ENCODE measurements at regions not wholly inside any gene's neighbourhood (a gene's known extent, or its start where the extent isn't known, plus 50 kb on each side); places are given as distances from the start of the nearest gene placed in this dataset.

- no peak for TF ChIP-seq CTCF (IDR thresholded peaks at IDR 0.05)
- Histone ChIP-seq H3K27me3 (ENCODE audit: low read depth) (no peaks in the 10 kb centered on the region), H3K36me3 (no peaks in the 10 kb centered on the region), H3K4me1 (no peaks in the 10 kb centered on the region), H3K4me3 (no peak overlapping the region), H3K27ac (no peak overlapping the region), H3K9me3 (no peaks in the 10 kb centered on the region)
- intact Hi-C loops (cut with DNase I): no loop called here
- DNase-seq: no peak
- ATAC-seq: no peak
Observed at GRCh38 chr1:58038574-58038973, 508.0 kb downstream of the OMA1 start.

GRCh38 chr1:58035523-58035922, 511.0 kb downstream of the OMA1 start:
- Histone ChIP-seq H3K4me1 (no peaks in the 10 kb centered on the region), H3K27ac (no peak overlapping the region), H3K36me3 (no peaks in the 10 kb centered on the region), H3K4me3 (no peak overlapping the region), H3K9me3 (no peaks in the 10 kb centered on the region), H3K27me3 (ENCODE audit: low read depth) (no peaks in the 10 kb centered on the region)
- intact Hi-C loops (cut with DNase I): no loop called here
- DNase-seq (no peak), ATAC-seq (no peak)
- no peak for TF ChIP-seq CTCF (IDR thresholded peaks at IDR 0.05)

- intact Hi-C loops (cut with DNase I): no loop called here
- H3K4me1 ChIP-seq: no peaks in the 10 kb centered on the region
- no peak for DNase-seq
- H3K36me3 ChIP-seq: no peaks in the 10 kb centered on the region
- ATAC-seq: no peak
- no peaks in the 10 kb centered on the region for H3K27me3 ChIP-seq (ENCODE audit: low read depth)
- no peak for TF ChIP-seq CTCF (IDR thresholded peaks at IDR 0.05)
- no peak overlapping the region for H3K27ac ChIP-seq
- H3K4me3 ChIP-seq: no peak overlapping the region
- H3K9me3 ChIP-seq: no peaks in the 10 kb centered on the region
Observed at GRCh38 chr1:58033311-58033710, 513.2 kb downstream of the OMA1 start.

GRCh38 chr1:58032611-58033073, 513.9 kb downstream of the OMA1 start:
- ATAC-seq: no peak
- intact Hi-C loops (cut with DNase I): no loop called here
- H3K27me3 ChIP-seq (ENCODE audit: low read depth): no peaks in the 10 kb centered on the region

GRCh38 chr1:58031416-58031815, 515.1 kb downstream of the OMA1 start:
- TF ChIP-seq CTCF (IDR thresholded peaks at IDR 0.05): no peak
- no peak overlapping the region for H3K4me3 ChIP-seq
- H3K27ac ChIP-seq: no peak overlapping the region
- no peak for DNase-seq
- no peaks in the 10 kb centered on the region for H3K36me3 ChIP-seq
- no peak for ATAC-seq
- H3K4me1 ChIP-seq: no peaks in the 10 kb centered on the region
- no peaks in the 10 kb centered on the region for H3K9me3 ChIP-seq
- intact Hi-C loops (cut with DNase I): no loop called here
- no peaks in the 10 kb centered on the region for H3K27me3 ChIP-seq (ENCODE audit: low read depth)

More at GRCh38 chr1:58032611-58033073, 513.9 kb downstream of the OMA1 start:
- Histone ChIP-seq H3K4me3 (no peak overlapping the region), H3K27ac (no peak overlapping the region), H3K9me3 (no peaks in the 10 kb centered on the region), H3K36me3 (no peaks in the 10 kb centered on the region), H3K4me1 (no peaks in the 10 kb centered on the region)
- DNase-seq: no peak
- TF ChIP-seq CTCF (IDR thresholded peaks at IDR 0.05): no peak

GRCh38 chr1:58030456-58030855, 516.1 kb downstream of the OMA1 start:
- intact Hi-C loops (cut with DNase I): no loop called here
- Histone ChIP-seq H3K27me3 (ENCODE audit: low read depth) (no peaks in the 10 kb centered on the region), H3K4me1 (no peaks in the 10 kb centered on the region), H3K9me3 (no peaks in the 10 kb centered on the region), H3K4me3 (no peak overlapping the region), H3K36me3 (no peaks in the 10 kb centered on the region), H3K27ac (no peak overlapping the region)
- TF ChIP-seq CTCF (IDR thresholded peaks at IDR 0.05): no peak
- ATAC-seq: no peak
- no peak for DNase-seq
